Peyer's patch (tissue), 4 donors: ENCODE measurements at regions not wholly inside any gene's neighbourhood (a gene's known extent, or its start where the extent isn't known, plus 50 kb on each side); places are given as distances from the start of the nearest gene placed in this dataset.

Source experiments
- CTCF ChIP-seq, 6 experiments: fragments of 450-650 bp in 4 of 6; fragments of 200-600 bp in 2 of 6; sonication (generic) in 1 of 6; IDR thresholded peaks; one replicate each; pipeline ENCODE4 v1.5.1; 2017 to 2019; ENCODE audit warnings: antibody characterized with exemption in 6 of 6, mild to moderate bottlenecking in 3 of 6, moderate library complexity in 1 of 6
- POLR2A ChIP-seq, 2 donors: fragments of 450-650 bp; IDR thresholded peaks; one replicate each; pipeline ENCODE4 v1.5.1; 2017; ENCODE audit warnings: antibody characterized with exemption in 2 of 2, mild to moderate bottlenecking in 2 of 2, moderate library complexity in 2 of 2

- TF ChIP-seq CTCF (IDR thresholded peaks at IDR 0.05) (no peak), POLR2A (IDR thresholded peaks at IDR 0.05) (no peak)
These were observed 148.0 kb upstream of the NPY2R start for GRCh38 chr4:155060419-155060818.
